H9 (cell line): ENCODE measurements at regions not wholly inside any gene's neighbourhood (a gene's known extent, or its start where the extent isn't known, plus 50 kb on each side); places are given as distances from the start of the nearest gene placed in this dataset.

ENCODE experiments used
- DNase-seq: peaks from one replicate; pipeline ENCODE4 v3.0.0-alpha.2; 2017
- H2AFZ ChIP-seq: one replicate; pipeline ENCODE4 v1.6.1; 2013; ENCODE audit warnings: mild to moderate bottlenecking, low read length, control low read depth, moderate library complexity
- H2AK5ac ChIP-seq: 2 replicates; pipeline ENCODE4 v1.6.1; 2013; ENCODE audit warnings: low read length, control low read depth, mixed read lengths; ENCODE audit not compliant: insufficient read length
- H2BK120ac ChIP-seq: one replicate; pipeline ENCODE4 v1.6.1; 2013; ENCODE audit warnings: low read depth, mild to moderate bottlenecking, low read length, control low read depth, inconsistent platforms; ENCODE audit not compliant: poor library complexity, severe bottlenecking
- H2BK12ac ChIP-seq: 2 replicates; pipeline ENCODE4 v1.6.1; 2013; ENCODE audit warnings: low read length, control low read depth, mixed read lengths, low read depth; ENCODE audit not compliant: insufficient read length
- H2BK15ac ChIP-seq: 2 replicates; pipeline ENCODE4 v1.6.1; 2013; ENCODE audit warnings: low read depth, low read length, control low read depth
- H2BK20ac ChIP-seq: one replicate; pipeline ENCODE4 v1.6.1; 2013; ENCODE audit warnings: low read depth, mild to moderate bottlenecking, low read length, control low read depth, inconsistent platforms; ENCODE audit not compliant: poor library complexity, severe bottlenecking
- H2BK5ac ChIP-seq: 2 replicates; pipeline ENCODE4 v1.6.1; 2013; ENCODE audit warnings: low read length, control low read depth, mixed read lengths; ENCODE audit not compliant: insufficient read length
- H3K14ac ChIP-seq: 2 replicates; pipeline ENCODE4 v1.6.1; 2013; ENCODE audit warnings: low read length, control low read depth; ENCODE audit not compliant: insufficient read depth
- H3K18ac ChIP-seq: 2 replicates; pipeline ENCODE4 v1.6.1; 2013; ENCODE audit warnings: low read depth, mild to moderate bottlenecking, mixed read lengths, low read length, control low read depth; ENCODE audit not compliant: insufficient read length
- H3K23ac ChIP-seq: 2 replicates; pipeline ENCODE4 v1.6.1; 2013; ENCODE audit warnings: low read length, control low read depth, mixed read lengths, low read depth; ENCODE audit not compliant: insufficient read length
- H3K23me2 ChIP-seq: 2 replicates; pipeline ENCODE4 v1.6.1; 2013; ENCODE audit warnings: low read depth, mild to moderate bottlenecking, mixed read lengths, low read length, control low read depth; ENCODE audit not compliant: insufficient read length, poor library complexity, severe bottlenecking
- H3K27ac ChIP-seq: 2 replicates; pipeline ENCODE4 v1.5.1; 2013; ENCODE audit warnings: low read length, control low read depth, mixed read lengths, low read depth; ENCODE audit not compliant: insufficient read length
- H3K27me3 ChIP-seq: 2 replicates; pipeline ENCODE4 v1.6.1; 2013; ENCODE audit warnings: low read length, control low read depth, inconsistent platforms; ENCODE audit not compliant: insufficient read depth
- H3K4ac ChIP-seq: 2 replicates; pipeline ENCODE4 v1.6.1; 2013; ENCODE audit warnings: low read depth, mild to moderate bottlenecking, control low read depth, inconsistent platforms, low read length, moderate library complexity
- H3K4me1 ChIP-seq: 2 replicates; pipeline ENCODE4 v1.6.1; 2013; ENCODE audit warnings: low read length, control low read depth, inconsistent platforms; ENCODE audit not compliant: insufficient read depth
- H3K4me2 ChIP-seq: 2 replicates; pipeline ENCODE4 v1.6.1; 2013; ENCODE audit warnings: low read length, control low read depth, mixed read lengths; ENCODE audit not compliant: insufficient read length, insufficient read depth
- H3K56ac ChIP-seq: 2 replicates; pipeline ENCODE4 v1.6.1; 2013; ENCODE audit warnings: low read depth, mild to moderate bottlenecking, mixed read lengths, low read length, control low read depth; ENCODE audit not compliant: insufficient read length
- H3K79me1 ChIP-seq: 2 replicates; pipeline ENCODE4 v1.6.1; 2013; ENCODE audit warnings: low read depth, mild to moderate bottlenecking, moderate library complexity, low read length, control low read depth, inconsistent platforms; ENCODE audit not compliant: insufficient read depth, poor library complexity, severe bottlenecking
- H3K79me2 ChIP-seq: 2 replicates; pipeline ENCODE4 v1.6.1; 2013; ENCODE audit warnings: low read length, control low read depth, inconsistent platforms; ENCODE audit not compliant: insufficient read depth
- H3K9ac ChIP-seq: 2 replicates; pipeline ENCODE4 v1.6.1; 2013; ENCODE audit warnings: low read length, control low read depth, mixed read lengths; ENCODE audit not compliant: insufficient read length; ENCODE audit errors: extremely low read depth
- H3K9me3 ChIP-seq: one replicate; pipeline ENCODE4 v1.6.1; 2013; ENCODE audit warnings: low read depth, low read length, inconsistent platforms; ENCODE audit not compliant: control insufficient read depth
- H3T11ph ChIP-seq: one replicate; pipeline ENCODE4 v1.6.1; 2013; ENCODE audit warnings: mild to moderate bottlenecking, low read length, control low read depth, inconsistent platforms
- H4K20me1 ChIP-seq: one replicate; pipeline ENCODE4 v1.6.1; 2013; ENCODE audit not compliant: control insufficient read depth, insufficient read length, insufficient read depth
- H4K5ac ChIP-seq: 2 replicates; pipeline ENCODE4 v1.6.1; 2013; ENCODE audit warnings: low read depth, mild to moderate bottlenecking, mixed read lengths, low read length, control low read depth; ENCODE audit not compliant: insufficient read length
- H4K8ac ChIP-seq: replicated peaks from 2 replicates; pipeline ENCODE4 v1.6.1; 2013; ENCODE audit warnings: low read length, control low read depth, mixed read lengths, low read depth; ENCODE audit not compliant: insufficient read length
- H4K91ac ChIP-seq: 2 replicates; pipeline ENCODE4 v1.6.1; 2013; ENCODE audit warnings: low read depth, mild to moderate bottlenecking, moderate library complexity, mixed read lengths, low read length, control low read depth; ENCODE audit not compliant: insufficient read length
- H3K27ac Mint-ChIP-seq, 3 experiments: 2 replicates in 2 of 3; 3 replicates in 1 of 3; pipeline ENCODE4 v1.8.0; 2020 to 2021; ENCODE audit warnings: mixed read lengths in 3 of 3, mild to moderate bottlenecking in 1 of 3, moderate library complexity in 1 of 3
- H3K27me3 Mint-ChIP-seq: 2 replicates; pipeline ENCODE4 v1.8.0; 2021; ENCODE audit warnings: low read depth, mild to moderate bottlenecking, moderate library complexity, mixed read lengths
- H3K36me3 Mint-ChIP-seq, 3 experiments: 2 replicates in 2 of 3; 3 replicates in 1 of 3; pipeline ENCODE4 v1.8.0; 2020 to 2021; ENCODE audit warnings: low read depth in 3 of 3, mixed read lengths in 3 of 3; ENCODE audit not compliant: insufficient read depth in 1 of 3
- H3K4me1 Mint-ChIP-seq, 2 experiments: 2 replicates each; pipeline ENCODE4 v1.8.0; 2020; ENCODE audit warnings: mixed read lengths in 2 of 2
- H3K4me3 Mint-ChIP-seq, 2 experiments: 2 replicates in 1 of 2; 3 replicates in 1 of 2; pipeline ENCODE4 v1.8.0; 2020 to 2021; ENCODE audit warnings: mild to moderate bottlenecking in 2 of 2, mixed read lengths in 2 of 2, moderate library complexity in 1 of 2
- H3K9me3 Mint-ChIP-seq, 2 experiments: 2 replicates in 1 of 2; 3 replicates in 1 of 2; pipeline ENCODE4 v1.8.0; 2020; ENCODE audit warnings: mild to moderate bottlenecking in 2 of 2, mixed read lengths in 2 of 2, moderate library complexity in 1 of 2
- WGBS: extraction: QIAGEN DNeasy Blood & Tissue Kit; methylation state at CpG from one replicate; pipeline ENCODE4 v1.1.7; 2013; ENCODE audit warnings: missing lambda C conversion rate, low lambda C conversion rate, mixed read lengths; ENCODE audit not compliant: insufficient read length; ENCODE audit errors: extremely low coverage; 5-methylcytosine and 5-hydroxymethylcytosine counted together
- TF ChIP-seq, protein P1 (sequence below): fragments of 200-600 bp; sonication (generic); conservative IDR thresholded peaks from 3 replicates; pipeline ENCODE4 v1.8.0; 2021; ENCODE audit warnings: antibody characterized with exemption, mild to moderate bottlenecking

DNA sequence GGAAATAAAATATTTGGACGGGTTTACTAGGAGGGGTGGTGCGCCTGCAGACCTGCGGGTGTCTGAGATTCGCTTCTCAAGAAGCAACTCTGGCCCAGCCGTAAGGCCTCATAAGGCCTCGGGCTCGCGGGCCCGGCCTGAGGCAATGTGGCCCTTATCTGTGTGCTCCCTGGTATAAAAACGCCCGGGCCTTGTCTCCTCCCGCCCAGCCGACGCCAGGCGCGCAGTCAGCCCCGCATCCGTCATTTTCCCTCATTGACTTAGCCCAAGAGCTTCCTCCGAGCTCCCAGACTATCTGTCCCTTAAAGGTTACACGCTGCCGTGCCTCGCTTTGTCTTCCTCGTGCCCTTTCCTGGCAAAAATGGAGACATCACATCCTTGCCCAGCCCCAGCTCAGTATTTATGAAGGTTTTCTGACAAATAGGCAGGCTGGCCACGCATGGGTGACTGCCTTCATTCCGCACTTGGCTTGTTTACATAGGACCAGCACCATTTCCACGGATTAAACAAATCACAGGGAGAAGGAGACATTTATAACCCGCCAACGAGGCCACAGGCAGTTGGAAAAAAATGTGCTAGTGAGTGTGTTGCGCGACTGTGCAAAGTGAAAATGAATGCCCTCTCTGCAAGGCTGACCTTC is 74.5 kb upstream of the TBCA start:
- Histone ChIP-seq H3K23ac (no peak overlapping the region), H3K9me3 (no peaks in the 10 kb centered on the region), H4K91ac (no peak overlapping the region), H3K79me2 (no peaks in the 10 kb centered on the region), H3K14ac (no peak overlapping the region), H2AFZ (no peak overlapping the region), H4K8ac (no peak overlapping the region), H3T11ph (no peak overlapping the region), H2AK5ac (no peak overlapping the region), H2BK20ac (no peak overlapping the region), H4K20me1 (peaks cover 2% of the 10 kb centered on the region), H3K4ac (no peak overlapping the region), H3K18ac (no peak overlapping the region), H4K5ac (no peak overlapping the region), H3K56ac (no peak overlapping the region), H2BK12ac (no peak overlapping the region), H3K79me1 (no peaks in the 10 kb centered on the region), H3K4me1 (peaks cover 6% of the 10 kb centered on the region), H3K9ac (no peak overlapping the region), H3K27ac (no peak overlapping the region), H2BK120ac (no peak overlapping the region), H2BK15ac (no peak overlapping the region), H3K27me3 (peaks cover 81% of the 10 kb centered on the region), H2BK5ac (no peak overlapping the region), H3K4me2 (peak overlapping the region; percentile 82), H3K23me2 (peaks cover 6% of the 10 kb centered on the region)
- Mint-ChIP-seq H3K9me3 (peaks cover 5 to 8% of the 10 kb centered on the region in 2 experiments; a peak in 2 of 5 replicates), H3K27ac (no peak overlapping the region), H3K27me3 (peaks cover 100% of the 10 kb centered on the region), H3K4me1 (peaks cover 34 to 50% of the 10 kb centered on the region in 2 experiments), H3K4me3 (peak overlapping the region; percentile 62 to 88), H3K36me3 (no peaks in the 10 kb centered on the region)
- TF ChIP-seq, protein P1, sequence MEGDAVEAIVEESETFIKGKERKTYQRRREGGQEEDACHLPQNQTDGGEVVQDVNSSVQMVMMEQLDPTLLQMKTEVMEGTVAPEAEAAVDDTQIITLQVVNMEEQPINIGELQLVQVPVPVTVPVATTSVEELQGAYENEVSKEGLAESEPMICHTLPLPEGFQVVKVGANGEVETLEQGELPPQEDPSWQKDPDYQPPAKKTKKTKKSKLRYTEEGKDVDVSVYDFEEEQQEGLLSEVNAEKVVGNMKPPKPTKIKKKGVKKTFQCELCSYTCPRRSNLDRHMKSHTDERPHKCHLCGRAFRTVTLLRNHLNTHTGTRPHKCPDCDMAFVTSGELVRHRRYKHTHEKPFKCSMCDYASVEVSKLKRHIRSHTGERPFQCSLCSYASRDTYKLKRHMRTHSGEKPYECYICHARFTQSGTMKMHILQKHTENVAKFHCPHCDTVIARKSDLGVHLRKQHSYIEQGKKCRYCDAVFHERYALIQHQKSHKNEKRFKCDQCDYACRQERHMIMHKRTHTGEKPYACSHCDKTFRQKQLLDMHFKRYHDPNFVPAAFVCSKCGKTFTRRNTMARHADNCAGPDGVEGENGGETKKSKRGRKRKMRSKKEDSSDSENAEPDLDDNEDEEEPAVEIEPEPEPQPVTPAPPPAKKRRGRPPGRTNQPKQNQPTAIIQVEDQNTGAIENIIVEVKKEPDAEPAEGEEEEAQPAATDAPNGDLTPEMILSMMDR: no peak
- DNase-seq: peak; percentile 56
- no CpG with 5 or more reads among the region's 30 CpGs for WGBS
